ENCODE measurements at regions not wholly inside any gene's neighbourhood (a gene's known extent, or its start where the extent isn't known, plus 50 kb on each side); places are given as distances from the start of the nearest gene placed in this dataset.

DNA sequence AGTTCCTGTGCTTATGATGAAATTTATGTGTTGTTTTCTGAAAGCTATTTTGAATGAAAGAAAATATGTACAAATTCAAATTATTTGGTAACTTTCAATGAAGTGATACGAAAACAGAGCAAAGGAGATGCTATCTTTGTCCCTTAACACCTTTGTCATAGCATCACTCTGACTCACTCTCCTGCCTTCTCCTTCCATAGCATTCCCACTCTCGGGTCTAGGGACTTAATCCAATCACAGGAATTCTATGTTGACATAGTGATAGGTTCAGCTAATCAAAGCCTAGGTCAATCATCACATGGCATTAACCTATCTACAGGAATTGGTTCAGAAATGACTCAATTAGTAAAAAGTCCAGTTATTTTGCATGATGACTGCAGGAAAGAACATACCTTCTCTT, 464.7 kb upstream of the RORB start:
- no peak overlapping the region for H3K27ac ChIP-seq
- Mint-ChIP-seq H3K9me3 (no peaks in the 10 kb centered on the region), H3K36me3 (no peaks in the 10 kb centered on the region), H3K4me1 (peaks cover 5% of the 10 kb centered on the region), H3K27me3 (ENCODE audit: insufficient read depth, low read depth) (no peaks in the 10 kb centered on the region), H3K27ac (no peak overlapping the region), H3K4me3 (no peak overlapping the region)
- H3K4me3 ChIP-seq: no peak overlapping the region
- H3K9me3 ChIP-seq (ENCODE audit: low read depth): no peaks in the 10 kb centered on the region
- TF ChIP-seq EZH2 (IDR thresholded peaks at IDR 0.05): no peak
- TF ChIP-seq, protein P1, sequence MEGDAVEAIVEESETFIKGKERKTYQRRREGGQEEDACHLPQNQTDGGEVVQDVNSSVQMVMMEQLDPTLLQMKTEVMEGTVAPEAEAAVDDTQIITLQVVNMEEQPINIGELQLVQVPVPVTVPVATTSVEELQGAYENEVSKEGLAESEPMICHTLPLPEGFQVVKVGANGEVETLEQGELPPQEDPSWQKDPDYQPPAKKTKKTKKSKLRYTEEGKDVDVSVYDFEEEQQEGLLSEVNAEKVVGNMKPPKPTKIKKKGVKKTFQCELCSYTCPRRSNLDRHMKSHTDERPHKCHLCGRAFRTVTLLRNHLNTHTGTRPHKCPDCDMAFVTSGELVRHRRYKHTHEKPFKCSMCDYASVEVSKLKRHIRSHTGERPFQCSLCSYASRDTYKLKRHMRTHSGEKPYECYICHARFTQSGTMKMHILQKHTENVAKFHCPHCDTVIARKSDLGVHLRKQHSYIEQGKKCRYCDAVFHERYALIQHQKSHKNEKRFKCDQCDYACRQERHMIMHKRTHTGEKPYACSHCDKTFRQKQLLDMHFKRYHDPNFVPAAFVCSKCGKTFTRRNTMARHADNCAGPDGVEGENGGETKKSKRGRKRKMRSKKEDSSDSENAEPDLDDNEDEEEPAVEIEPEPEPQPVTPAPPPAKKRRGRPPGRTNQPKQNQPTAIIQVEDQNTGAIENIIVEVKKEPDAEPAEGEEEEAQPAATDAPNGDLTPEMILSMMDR (IDR thresholded peaks at IDR 0.05): no peak
- TF ChIP-seq EZH2phosphoT487 (IDR thresholded peaks at IDR 0.05): no peak
- H3F3A ChIP-seq (ENCODE audit: low read depth): no peaks in the 10 kb centered on the region
- DNase-seq (ENCODE audit: low spot score): no peak
- no peaks in the 10 kb centered on the region for H3K79me2 ChIP-seq (ENCODE audit: low read depth)
- H4K20me1 ChIP-seq (ENCODE audit: low read depth): no peaks in the 10 kb centered on the region
- H3K4me1 ChIP-seq: no peaks in the 10 kb centered on the region
- H3K9ac ChIP-seq: no peak overlapping the region
- H2AFZ ChIP-seq (replicated peaks): no peak overlapping the region
- no peak overlapping the region for H3K4me2 ChIP-seq
- no peaks in the 10 kb centered on the region for H3K36me3 ChIP-seq
- H3K27me3 ChIP-seq: no peaks in the 10 kb centered on the region

DNA sequence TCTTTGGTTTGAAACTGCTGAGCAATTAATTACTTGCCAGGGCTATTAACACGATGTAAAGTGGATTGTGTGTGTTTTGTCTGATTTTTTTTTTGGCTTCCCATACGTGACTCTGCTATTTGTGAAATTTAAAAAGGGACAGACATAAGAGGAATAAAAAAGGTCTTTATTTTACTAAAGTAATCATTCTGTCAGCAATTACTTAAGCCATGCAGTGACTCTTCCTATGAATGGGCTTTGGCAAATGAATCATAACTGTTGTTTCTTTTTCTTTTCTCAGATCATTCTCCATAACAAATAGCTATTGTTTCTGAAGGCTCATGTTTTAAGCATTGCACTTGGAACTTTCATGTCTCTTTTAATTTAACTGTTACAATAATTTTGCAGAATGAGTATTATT, 461.3 kb upstream of the RORB start:
- peak overlapping the region; percentile 12 for H2AFZ ChIP-seq (replicated peaks)
- no peak overlapping the region for H3K4me3 ChIP-seq
- no peaks in the 10 kb centered on the region for H4K20me1 ChIP-seq (ENCODE audit: low read depth)
- no peaks in the 10 kb centered on the region for H3K79me2 ChIP-seq (ENCODE audit: low read depth)
- no peaks in the 10 kb centered on the region for H3F3A ChIP-seq (ENCODE audit: low read depth)
- H3K9me3 Mint-ChIP-seq: no peaks in the 10 kb centered on the region
- H3K9ac ChIP-seq: no peak overlapping the region
- H3K27ac Mint-ChIP-seq: no peak overlapping the region
- no peaks in the 10 kb centered on the region for H3K27me3 ChIP-seq
- H3K27ac ChIP-seq: no peak overlapping the region
- no peaks in the 10 kb centered on the region for H3K27me3 Mint-ChIP-seq (ENCODE audit: insufficient read depth, low read depth)
- H3K4me2 ChIP-seq: no peak overlapping the region
- no peaks in the 10 kb centered on the region for H3K36me3 Mint-ChIP-seq
- peaks cover 5% of the 10 kb centered on the region for H3K4me1 Mint-ChIP-seq
- H3K9me3 ChIP-seq (ENCODE audit: low read depth): no peaks in the 10 kb centered on the region
- no peaks in the 10 kb centered on the region for H3K36me3 ChIP-seq
- H3K4me1 ChIP-seq: no peaks in the 10 kb centered on the region
- H3K4me3 Mint-ChIP-seq: no peak overlapping the region
- DNase-seq (ENCODE audit: low spot score): no peak
- TF ChIP-seq EZH2 (IDR thresholded peaks at IDR 0.05): no peak
- TF ChIP-seq, protein P1 (IDR thresholded peaks at IDR 0.05): no peak
- no peak for TF ChIP-seq EZH2phosphoT487 (IDR thresholded peaks at IDR 0.05)

DNA sequence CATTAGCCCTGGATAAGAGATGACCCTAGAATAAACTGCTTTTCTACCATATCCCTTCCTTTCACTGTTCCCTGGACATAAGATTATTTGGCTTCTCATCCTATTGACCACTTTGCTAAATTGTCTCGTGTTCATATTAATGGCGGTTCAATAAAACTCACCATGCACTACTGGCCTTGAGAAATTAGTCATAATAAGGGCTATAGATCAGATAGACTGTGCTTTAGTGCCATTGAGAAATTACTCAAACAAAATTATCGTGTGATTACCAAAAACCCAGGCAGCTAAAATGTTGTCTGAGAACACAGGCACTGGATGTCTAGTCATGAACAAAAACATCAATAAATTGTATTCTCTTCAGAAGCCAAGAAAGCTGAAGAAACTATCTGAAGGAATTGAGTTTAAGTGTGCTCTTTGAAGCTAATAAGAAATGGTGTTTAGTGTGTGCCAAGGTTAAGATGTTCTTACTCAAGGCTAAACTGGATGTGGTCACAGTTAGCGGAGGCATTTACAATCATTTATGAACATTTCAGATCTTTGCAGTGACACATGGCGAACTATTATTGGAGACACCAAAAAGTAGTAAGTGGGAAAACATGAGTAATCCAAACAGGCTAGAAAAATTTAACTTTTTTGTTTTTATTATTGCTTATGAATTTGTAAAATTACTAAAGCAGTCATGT, 460.4 kb upstream of the RORB start:
- Mint-ChIP-seq H3K4me3 (no peak overlapping the region), H3K36me3 (no peaks in the 10 kb centered on the region), H3K9me3 (no peaks in the 10 kb centered on the region), H3K4me1 (no peaks in the 10 kb centered on the region), H3K27ac (no peak overlapping the region), H3K27me3 (ENCODE audit: insufficient read depth, low read depth) (no peaks in the 10 kb centered on the region)
- Histone ChIP-seq H3K4me1 (no peaks in the 10 kb centered on the region), H2AFZ (replicated peaks) (no peak overlapping the region), H3K79me2 (ENCODE audit: low read depth) (no peaks in the 10 kb centered on the region), H4K20me1 (ENCODE audit: low read depth) (no peaks in the 10 kb centered on the region), H3K9me3 (ENCODE audit: low read depth) (no peaks in the 10 kb centered on the region), H3K27me3 (no peaks in the 10 kb centered on the region), H3K4me2 (no peak overlapping the region), H3F3A (ENCODE audit: low read depth) (no peaks in the 10 kb centered on the region), H3K9ac (no peak overlapping the region), H3K4me3 (no peak overlapping the region), H3K36me3 (no peaks in the 10 kb centered on the region), H3K27ac (no peak overlapping the region)
- no peak for DNase-seq (ENCODE audit: low spot score)
- TF ChIP-seq, protein P1 (IDR thresholded peaks at IDR 0.05): no peak
- TF ChIP-seq EZH2 (IDR thresholded peaks at IDR 0.05): no peak
- no peak for TF ChIP-seq EZH2phosphoT487 (IDR thresholded peaks at IDR 0.05)
